GM18868 (cell line): ENCODE measurements at regions not wholly inside any gene's neighbourhood (a gene's known extent, or its start where the extent isn't known, plus 50 kb on each side); places are given as distances from the start of the nearest gene placed in this dataset.

ENCODE experiments used
- ATAC-seq: cut with Tn5 transposase; IDR thresholded peaks from one replicate; pipeline ENCODE4 v1.9.1; 2021; ENCODE audit warnings: mild to moderate bottlenecking, moderate library complexity; ENCODE audit not compliant: unreplicated experiment

DNA sequence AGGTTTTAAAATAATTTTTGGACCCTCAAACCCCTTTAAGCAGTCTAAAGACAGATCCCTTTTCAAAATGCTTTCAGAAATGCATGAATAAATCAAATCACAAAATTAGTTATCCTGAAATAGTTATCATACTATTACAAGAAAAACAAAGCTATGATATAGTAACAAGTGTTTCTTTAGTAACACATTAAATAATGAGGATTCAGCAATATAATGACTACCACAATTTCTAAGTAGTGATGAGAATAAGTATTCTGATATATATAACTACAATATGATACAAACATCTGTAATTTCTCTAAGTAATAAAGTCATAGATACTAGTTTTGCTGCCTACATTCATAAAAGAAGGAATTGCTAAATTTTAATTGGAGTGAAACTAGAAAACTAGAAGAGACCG, 53.0 kb upstream of the TMEM168 start:
- no peak for ATAC-seq
